GM19043 (cell line): ENCODE measurements at regions not wholly inside any gene's neighbourhood (a gene's known extent, or its start where the extent isn't known, plus 50 kb on each side); places are given as distances from the start of the nearest gene placed in this dataset.
"Not testable (repeated sequence)": the region's sequence is repeated elsewhere in the genome, so short reads cannot be mapped to it uniquely, and the experiment has no call there.

ENCODE experiments used
- ATAC-seq: cut with Tn5 transposase; IDR thresholded peaks from one replicate; pipeline ENCODE4 v1.9.1; 2021; ENCODE audit warnings: low read depth; ENCODE audit not compliant: unreplicated experiment

DNA sequence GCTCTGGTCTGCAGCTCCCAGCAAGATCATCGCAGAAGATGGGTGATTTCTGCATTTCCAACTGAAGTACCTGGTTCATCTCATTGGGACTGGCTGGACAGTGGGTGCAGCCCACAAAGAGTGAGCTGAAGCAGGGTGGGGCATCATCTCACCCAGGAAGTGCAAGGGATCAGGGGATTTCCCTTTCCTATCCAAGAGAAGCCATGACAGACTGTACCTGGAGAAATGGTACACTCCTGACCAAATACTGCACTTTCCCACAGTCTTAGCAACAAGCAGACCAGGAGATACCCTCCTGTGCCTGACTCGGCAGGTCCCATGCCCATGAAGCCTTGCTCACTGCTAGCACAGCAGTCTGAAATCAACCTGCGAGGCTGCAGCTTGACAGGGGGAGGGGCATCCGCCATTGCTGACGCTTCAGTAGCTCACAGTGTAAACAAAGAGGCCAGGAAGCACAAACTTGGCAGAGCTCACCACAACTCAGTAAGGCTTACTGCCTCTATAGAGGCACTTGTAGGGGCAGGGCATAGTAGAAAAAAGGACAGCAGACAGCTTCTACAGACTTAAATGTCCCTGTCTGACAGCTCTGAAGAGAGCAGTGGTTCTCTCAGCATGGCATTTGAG, 60.5 kb downstream of the AREG start:
- ATAC-seq = not testable (repeated sequence)

DNA sequence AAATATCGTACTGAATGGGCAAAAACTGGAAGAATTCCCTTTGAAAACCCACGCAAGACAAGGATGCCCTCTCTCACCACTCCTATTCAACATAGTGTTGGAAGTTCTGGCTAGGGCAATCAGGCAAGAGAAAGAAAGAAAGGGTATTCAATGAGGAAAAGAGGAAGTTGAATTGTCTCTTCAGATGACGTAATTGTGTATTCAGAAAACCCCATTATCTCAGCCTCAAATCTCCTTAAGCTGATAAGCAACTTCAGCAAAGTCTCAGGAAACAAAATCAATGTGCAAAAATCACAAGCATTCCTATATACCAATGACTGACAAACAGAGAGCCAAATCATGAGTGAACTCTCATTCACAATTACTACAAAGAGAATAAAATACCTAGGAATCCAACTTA, 64.4 kb downstream of the AREG start:
- ATAC-seq = not testable (repeated sequence)

DNA sequence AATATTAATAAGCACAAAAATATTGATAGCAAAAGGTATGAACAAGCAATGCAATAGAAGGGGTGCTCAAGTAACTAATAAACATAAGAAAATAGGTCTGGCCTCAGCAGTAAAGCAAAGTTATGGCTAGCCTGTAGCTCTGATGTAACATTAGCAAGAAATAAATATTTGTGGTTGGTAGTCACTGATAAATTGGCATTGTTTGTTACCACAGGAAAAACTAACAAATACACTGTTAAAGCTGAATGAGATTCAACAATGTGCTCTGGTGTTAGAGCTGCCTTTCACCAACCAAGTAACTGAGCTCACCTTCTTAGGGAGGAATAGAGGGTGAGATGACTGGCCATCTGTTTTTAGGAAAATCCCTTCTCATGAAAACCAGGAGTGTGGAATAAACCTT, 71.4 kb downstream of the AREG start:
- ATAC-seq = no peak

DNA sequence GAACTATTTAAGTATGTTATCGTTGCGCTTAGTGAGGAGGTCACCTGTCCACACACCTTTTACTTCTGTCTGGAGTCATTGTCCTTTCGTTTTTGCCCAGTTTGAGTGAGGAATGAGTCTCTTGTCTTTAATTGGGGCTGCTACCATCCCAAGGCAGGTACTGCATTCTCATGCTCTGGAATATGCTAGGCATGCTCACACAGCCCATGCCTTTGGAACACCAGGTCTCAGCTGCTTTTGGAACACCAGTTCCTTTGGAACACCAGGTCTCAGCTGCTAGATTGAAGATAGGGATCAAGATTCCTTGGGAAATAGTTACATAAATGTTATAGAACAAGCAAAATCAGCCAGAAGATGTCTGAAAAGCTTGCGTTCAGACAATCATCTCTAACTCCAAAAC, 73.1 kb downstream of the AREG start:
- ATAC-seq = no peak

DNA sequence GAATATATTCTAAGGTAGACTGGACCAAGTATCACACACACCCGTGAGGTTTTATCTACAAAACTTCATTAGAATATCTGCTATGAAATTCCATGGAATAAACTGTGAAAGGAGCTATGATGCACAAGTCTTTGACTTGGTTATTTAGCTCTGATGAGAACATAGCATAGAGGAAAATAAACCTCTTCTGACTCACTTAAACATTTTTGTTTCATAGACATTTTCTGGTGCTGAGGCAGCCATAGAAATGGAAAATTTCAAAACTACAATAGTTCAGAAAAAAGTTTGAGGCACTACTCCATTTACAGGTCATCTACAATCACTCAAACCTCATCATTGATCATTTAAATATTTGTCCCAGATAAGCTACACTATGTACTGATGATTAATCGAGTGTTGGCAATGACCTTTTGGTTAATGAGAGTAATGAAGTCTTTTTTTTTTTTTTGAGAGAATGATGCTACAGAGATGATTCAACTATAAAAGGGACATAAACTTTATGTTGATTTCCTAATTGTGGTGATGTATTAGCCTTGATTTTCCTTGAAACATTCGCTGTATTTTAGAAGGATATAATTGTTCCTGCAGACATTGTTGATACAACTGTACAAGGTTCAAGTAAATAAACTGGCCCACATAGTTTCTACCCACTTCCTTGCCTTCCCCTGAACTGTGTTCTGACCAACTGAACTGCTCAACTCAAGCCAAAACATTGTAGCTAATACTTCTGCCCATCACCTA, 77.5 kb downstream of the AREG start:
- ATAC-seq = no peak

DNA sequence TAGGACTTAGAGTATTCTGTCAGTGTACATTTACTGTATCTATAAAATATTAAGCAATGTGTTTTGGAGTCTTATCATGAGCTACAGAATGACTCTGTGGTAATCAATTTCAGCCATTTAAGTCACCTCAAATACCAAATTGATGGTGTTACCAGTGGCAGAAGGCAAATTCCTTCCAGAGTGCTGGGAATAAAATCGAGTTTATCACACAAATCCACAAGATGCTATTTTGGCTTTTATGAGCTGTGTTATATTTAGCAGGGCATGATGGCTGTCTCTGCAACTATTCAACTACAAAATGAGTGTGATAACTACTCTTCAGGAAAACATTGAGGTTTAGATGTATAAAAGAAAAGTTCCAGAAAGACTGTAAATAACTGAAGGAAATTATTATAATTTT, 78.2 kb downstream of the AREG start:
- ATAC-seq = no peak

DNA sequence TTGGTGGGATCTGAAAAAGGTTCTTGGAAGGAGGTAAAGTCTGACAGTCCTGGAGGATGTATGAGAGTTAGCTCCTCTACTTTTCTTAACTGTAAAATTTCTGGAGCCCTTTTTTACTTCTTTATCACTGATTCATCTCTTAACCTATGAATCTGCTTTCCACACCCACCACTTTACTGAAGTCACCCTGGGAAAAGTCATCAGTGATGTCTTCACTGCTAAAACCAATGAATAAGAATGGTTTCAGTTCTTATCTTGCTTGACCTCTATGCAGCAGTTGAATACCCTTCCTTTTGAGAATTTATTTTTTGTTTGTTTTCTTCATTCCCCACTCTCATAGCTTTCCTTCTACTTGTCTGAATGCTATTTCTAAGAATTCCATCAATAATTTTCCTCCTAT, 80.0 kb downstream of the AREG start:
- ATAC-seq = no peak

DNA sequence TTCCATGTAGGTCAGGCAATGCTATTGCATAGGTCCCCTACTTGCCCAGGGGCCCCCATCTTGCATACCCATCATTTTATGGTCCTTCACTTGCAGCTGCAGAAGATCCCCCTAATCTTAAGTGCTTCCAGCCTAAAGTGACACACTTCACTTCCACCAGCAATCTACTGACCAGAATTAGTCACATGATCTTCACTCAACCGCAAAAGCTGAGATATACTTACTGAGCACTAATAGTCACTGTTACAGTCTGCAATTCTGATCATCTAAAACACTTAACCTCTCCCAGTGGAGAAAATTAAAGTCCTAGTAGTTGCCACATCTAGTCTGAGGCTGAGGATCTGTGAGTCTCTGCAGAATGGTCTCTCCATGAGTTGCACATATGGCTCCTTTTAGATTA, 82.1 kb downstream of the AREG start:
- no peak for ATAC-seq

DNA sequence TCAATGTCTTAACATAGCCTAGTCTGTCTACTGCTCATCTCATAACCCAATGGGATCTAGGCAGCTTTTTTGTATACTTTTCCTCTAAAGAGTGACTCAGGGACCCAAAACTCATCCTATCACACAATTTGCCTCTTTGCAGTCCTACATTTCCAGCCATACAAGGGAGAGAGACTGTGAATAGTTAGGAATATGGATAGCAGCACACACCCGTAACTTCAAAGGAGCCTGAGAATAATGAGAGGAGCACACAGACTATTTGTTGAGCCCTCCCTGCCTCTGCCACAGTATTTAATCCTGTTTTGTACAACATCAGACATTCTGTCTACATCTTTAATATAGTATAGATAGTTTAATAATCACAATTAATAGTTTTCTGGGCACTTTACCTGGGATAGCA, 83.2 kb downstream of the AREG start:
- ATAC-seq = no peak

DNA sequence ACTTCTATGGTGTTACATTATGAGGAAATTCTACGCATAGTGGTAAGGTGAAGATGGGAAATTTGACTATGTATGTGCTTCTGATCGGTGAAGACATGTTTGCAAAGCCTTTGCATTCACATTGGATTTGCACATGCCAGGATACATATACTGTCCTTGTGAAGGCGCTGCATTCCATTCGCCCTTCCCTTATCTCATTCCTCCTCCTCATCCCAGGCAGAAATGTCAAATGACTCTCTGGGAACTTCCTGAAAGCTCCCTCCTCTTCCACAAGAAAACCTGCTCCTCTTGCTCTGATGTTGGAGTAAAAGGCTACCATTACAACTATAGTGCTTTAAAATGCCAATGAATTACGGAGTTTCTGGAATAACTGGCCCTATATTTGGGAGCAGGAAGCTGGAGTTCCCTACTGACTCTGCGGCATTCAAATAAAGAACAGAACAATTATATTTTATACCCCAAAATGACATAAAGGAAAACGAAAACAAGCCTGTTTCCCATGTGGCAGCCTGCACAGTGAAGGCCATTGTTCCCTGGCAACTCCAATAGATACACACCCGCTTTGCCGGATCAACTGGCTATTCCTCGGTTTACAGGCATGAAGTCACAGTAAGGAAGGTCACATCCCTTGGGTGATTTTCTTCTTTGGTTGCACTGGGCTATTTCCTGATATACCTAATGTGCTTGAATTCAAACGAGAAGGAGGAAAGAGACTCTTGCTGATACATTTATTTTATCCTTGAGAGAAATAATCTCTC, 84.5 kb downstream of the AREG start:
- ATAC-seq = no peak

DNA sequence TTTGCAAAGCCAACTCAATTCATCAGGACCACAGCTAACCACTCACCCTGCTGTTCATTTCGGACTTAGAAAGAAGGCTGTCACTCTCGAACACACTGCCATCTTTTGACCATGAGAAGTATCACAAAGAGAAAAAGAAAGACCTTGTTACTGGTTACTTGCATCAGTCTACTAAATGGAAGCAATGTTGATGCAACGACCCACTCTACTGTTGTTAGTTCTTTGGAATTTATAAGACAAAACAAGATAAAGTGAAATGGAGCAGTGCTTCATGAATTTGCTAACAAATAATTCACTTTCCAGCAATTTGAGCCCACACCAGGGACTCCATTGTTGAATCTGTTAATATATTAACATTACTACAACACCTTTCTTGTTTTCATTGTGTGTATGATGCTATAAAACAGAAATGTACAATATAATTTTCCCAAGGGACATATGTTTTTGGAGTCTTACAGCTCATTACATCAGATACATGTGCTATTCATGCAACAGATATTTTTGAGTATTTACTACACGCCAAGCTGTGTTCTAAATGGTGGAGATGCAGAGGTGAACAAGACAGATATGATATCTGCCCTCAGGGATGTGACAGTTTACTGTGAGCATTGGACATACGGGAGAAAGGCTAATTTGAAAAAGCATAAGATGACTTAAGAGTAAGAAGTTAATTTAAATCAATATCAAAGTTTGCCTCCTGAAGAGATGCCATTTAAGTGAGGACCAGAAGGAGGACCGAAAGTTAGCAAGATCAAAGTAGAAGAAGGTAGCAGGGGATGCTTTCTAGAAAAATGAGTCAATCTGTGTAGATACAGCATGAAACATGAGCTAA, 87.2 kb downstream of the AREG start:
- ATAC-seq = no peak

DNA sequence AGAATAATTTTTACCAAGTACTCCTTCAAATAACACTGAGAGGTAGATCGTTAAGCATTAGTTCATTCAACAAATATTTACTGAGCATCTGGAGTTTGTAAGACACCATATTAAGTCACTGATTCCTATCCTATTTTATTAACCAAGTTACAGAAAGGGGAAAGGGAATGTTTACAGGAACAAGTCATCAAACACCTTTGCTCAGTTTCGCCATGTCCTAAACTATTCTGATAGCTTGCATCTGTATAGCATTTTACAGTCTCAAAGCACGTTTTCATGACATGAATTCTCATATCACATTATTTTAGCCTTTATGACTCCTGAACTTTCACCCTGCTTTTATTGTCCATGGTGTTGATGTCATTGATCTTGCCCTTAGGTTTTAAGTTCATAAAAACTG, 89.2 kb downstream of the AREG start:
- no peak for ATAC-seq

DNA sequence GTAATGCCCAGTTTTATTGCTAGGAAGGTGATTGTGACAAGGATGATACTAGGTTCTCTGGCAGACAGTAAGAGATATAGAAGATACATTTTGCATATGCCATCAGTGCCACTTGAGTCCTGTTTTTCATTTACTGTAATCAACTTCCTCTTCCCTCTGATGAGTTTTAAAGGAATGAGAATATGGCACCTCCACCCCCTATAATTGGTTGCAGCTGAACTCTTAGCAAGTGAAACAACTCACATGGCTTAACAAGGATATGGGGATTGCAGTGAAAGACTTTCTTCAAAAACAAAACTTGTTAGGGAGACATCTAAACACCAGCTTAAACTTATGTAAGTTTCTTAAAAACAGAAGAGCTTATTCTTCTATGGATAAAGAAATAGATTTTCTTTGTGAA, 90.0 kb downstream of the AREG start:
- ATAC-seq = no peak

DNA sequence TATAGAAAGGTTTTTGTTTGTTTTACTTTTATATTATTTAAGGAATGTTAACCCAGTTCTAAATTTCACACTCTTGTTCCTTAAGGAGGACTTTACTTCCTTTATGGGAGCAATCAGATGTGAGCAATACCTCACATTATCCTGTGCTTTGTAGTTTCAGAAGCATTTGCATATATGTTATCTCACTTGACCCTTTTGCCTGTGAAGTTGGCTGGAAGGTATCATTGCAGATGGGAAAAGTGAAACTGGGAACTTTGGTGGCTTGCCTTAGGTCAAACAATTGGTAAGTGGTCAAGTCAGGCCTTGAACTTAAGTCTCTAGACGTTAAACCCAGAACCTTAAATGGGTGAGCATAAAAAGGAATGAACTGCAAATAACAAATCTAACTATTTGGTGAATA, 90.6 kb downstream of the AREG start:
- no peak for ATAC-seq

DNA sequence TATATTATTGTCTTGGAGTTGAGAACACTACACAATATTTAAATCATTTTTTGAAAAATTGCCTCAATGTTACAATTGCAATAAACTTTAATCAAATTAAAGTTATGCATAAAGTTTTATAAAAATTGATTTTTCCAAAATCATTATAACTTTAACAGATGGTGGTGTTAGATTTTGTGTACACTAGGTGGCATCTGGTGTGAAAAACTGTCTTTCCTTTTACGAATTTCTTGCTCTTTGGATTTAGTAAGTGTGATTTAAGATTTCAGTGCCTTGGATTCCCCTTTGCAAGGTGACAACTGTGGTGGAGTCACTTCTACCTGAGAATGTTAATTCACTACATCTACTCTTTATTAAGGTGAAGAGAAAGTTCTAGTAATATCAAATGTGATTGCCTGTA, 91.6 kb downstream of the AREG start:
- no peak for ATAC-seq

DNA sequence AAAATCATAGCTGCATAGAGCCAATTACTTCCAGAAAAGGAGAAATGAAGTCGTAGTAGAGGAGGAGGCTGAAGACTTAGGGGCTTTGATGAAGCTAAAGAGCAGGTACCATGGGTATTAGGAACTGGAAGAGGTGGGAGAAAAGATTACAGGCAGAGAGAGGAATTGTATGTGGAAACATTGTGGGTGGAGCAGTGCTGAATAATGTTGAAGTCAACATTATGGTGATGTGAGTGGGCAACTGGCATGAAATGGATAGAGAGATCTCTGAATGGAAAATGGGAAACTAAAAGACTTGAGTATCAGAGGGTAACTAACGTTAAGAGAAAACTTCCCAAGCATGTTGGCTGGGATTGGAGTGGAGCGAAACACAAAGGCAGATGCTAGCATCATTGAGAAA, 92.5 kb downstream of the AREG start:
- no peak for ATAC-seq

DNA sequence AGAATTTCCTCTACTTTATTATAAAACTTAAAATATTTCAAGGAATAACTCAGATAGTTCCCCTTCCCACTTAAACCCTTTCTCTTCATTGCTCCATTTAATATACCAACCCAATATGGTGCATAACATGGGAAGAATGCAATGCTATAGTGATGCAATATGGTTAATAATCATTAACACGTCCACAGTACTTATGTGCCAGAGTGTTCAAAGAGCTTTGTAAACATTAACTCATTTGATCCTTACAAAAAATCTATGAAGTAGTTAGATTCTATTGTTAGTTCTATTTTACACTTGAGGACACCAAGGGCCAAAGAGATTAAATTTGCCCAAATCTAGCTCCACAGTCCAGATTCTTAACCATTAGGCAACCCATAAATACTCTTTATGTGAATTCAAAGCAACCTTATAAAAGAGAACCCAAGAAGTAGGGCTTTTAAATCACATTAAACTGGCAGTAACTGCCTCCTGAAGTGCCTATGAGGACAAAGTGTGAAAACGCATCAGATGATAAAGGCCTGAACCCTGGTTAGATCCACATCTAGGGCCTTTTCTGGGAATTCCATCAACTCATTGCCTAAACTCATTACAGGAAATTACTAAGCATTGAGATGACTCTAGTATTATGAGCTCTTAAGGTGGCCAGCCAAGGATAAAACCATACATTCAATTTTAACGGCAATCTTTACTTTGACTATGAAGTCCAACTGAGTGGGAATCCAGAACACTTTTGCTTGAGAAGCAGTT, 94.3 kb downstream of the AREG start:
- ATAC-seq = peak; percentile 35

DNA sequence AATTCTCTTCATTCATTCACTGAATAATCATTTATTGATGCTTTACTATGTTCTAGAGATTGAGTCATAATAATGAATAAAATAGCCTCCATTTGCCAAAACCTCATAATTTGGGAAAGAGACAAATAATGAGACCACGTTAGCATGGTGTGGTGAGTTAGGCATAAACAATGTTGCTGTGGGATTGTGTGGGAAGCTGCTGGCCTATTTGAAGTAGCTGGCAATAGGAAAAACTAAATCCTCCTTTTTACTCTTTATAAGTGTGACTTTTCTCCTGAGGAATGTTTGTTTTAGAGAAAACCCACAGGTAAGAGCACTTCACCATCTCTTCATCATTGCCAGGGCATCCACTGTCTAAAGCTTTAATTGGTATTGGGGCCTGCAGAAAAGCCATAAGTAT, 95.3 kb downstream of the AREG start:
- no peak for ATAC-seq

DNA sequence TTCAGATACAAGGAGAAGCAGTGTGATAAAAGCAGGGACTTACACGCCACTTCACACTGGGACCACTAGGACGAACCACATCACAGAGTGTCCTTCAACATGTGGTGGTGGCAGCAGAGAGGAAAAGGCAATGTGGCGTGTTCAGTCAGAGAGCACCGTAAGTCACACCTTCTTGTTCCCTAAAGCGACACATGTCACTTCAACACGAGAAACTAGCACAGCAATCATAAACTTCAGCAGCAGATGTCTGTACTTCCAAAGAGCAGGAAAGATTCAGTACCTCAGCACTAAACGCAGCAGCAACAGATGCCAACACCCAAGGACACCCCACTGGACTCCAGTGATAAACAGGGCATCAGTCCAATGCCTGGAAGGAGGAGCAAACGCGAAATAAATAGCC, 96.7 kb downstream of the AREG start:
- no peak for ATAC-seq

DNA sequence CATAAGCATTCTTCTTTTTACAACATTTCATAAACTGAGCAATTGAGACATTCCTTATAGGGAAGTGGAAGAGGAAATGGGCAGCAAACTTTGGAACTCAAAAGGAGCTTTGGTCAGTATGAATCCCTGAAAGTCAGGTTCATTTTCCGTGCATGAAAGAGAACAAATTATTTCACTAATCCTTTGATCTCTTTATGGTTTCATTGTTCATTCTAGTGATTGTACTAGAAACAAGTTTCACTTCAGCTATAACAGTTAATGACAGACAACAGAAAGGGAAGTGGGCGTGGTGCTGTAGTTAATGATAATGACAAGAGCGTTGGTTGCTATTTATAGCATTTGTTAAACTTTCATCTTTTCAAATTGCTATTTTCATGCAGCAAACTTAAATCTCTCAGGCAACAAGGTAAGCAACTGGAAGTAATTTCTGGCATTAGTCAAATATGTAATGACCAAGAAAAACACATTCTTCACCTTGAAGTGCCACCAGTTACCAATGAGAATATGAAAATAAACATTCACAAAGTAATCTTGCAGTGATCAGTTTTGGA, 98.4 kb downstream of the AREG start:
- peak; percentile 93 for ATAC-seq
